Keratinocyte (primary cell): ENCODE measurements at regions not wholly inside any gene's neighbourhood (a gene's known extent, or its start where the extent isn't known, plus 50 kb on each side); places are given as distances from the start of the nearest gene placed in this dataset.

Experiments
- EZH2 ChIP-seq: IDR thresholded peaks from one replicate; pipeline ENCODE4 v1.6.1; 2012; ENCODE audit warnings: inconsistent platforms, mild to moderate bottlenecking, low read length, moderate library complexity
- TF ChIP-seq, protein P1 (sequence below), 3 experiments: IDR thresholded peaks in 1 of 3; conservative IDR thresholded peaks in 1 of 3; optimal IDR thresholded peaks in 1 of 3; 2 replicates in 2 of 3; 3 replicates in 1 of 3; pipeline versions ENCODE3 to v1.5.1; 2011; ENCODE audit warnings: low read length in 3 of 3, mild to moderate bottlenecking in 3 of 3, moderate library complexity in 2 of 3, control low read depth in 1 of 3, inconsistent platforms in 1 of 3; ENCODE audit not compliant: insufficient read depth in 2 of 3; ENCODE audit errors: extremely low read depth in 1 of 3

DNA sequence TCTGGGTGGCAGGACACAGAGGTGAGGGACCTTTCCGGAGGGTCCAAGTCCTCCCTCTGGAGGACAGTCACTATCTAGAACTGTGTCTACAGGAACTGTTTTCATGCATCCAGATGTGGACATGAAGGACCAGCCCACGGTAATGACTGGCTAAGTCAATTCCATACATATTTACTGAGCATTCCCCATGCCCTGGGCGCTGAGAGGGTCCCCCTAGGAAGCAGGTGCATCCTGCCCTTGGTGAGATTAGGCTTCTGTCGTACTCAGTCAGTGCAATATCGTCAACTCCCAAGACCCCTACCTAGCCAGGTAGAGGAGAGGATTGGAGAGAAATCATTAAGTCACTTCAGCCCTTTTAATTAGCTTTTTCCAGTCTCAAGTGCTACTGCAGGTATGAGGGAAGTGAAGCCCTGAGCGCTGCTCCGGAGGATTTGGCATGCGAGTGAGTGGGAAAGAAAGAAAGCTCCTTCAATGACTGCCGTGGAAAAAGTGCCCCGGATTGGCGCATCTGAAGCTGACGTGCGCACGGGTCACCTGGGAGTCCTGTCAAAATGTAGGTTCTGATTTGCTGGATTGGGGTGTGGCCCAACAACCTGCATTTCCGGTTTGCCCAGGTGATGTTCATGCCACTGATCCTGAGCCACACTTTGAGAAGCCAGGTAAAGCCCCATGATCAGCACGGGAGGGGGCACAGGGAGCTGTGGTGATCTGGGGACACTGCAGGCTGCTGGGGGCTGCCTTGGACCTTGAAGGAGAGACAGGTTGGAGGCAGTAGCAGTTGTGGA, 367.4 kb upstream of the TNRC6C start:
- TF ChIP-seq, protein P1, sequence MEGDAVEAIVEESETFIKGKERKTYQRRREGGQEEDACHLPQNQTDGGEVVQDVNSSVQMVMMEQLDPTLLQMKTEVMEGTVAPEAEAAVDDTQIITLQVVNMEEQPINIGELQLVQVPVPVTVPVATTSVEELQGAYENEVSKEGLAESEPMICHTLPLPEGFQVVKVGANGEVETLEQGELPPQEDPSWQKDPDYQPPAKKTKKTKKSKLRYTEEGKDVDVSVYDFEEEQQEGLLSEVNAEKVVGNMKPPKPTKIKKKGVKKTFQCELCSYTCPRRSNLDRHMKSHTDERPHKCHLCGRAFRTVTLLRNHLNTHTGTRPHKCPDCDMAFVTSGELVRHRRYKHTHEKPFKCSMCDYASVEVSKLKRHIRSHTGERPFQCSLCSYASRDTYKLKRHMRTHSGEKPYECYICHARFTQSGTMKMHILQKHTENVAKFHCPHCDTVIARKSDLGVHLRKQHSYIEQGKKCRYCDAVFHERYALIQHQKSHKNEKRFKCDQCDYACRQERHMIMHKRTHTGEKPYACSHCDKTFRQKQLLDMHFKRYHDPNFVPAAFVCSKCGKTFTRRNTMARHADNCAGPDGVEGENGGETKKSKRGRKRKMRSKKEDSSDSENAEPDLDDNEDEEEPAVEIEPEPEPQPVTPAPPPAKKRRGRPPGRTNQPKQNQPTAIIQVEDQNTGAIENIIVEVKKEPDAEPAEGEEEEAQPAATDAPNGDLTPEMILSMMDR (optimal IDR thresholded peaks at IDR 0.05 in 1 of 3, IDR thresholded peaks at IDR 0.05 in 1 of 3, conservative IDR thresholded peaks at IDR 0.05 in 1 of 3; ENCODE audit: extremely low read depth in 1 of 3, insufficient read depth in 2 of 3, low read length in 3 of 3), result no peak
- no peak for TF ChIP-seq EZH2
